K562 (cell line): ENCODE measurements at regions not wholly inside any gene's neighbourhood (a gene's known extent, or its start where the extent isn't known, plus 50 kb on each side); places are given as distances from the start of the nearest gene placed in this dataset.

Experiments used
- ATAC-seq: fragments of 200-7000 bp; cut with Tn5 transposase; 3 replicates; pipeline ENCODE4 v1.9.1; 2020; ENCODE audit warnings: moderate library complexity
- BruUV-seq: library from RNA; stranded (reverse); fragments of 400-500 nt; replicated peaks from 2 replicates; lab custom pipeline; 2021; lab: Mats Ljungman, UMichigan
- CTCF ChIA-PET: fragments of 300-600 bp; formaldehyde crosslinking; extraction: SDS; loops from one replicate; lab custom pipeline; 2021; ENCODE audit warnings: low intra/inter-chr PET ratio; lab: Yijun Ruan, JAX
- POLR2A ChIA-PET: fragments of 300-600, 350-650 bp; sonication (Branson Sonifier 250); formaldehyde crosslinking; extraction: SDS; loops from one replicate; lab custom pipeline; 2021; ENCODE audit warnings: antibody characterized with exemption, inconsistent platforms; lab: Yijun Ruan, JAX
- DNase-seq, 4 experiments: peaks; one replicate each; pipeline versions ENCODE4 v3.0.0 to v3.0.0-alpha.2; 2011 to 2018; ENCODE audit warnings: low spot score in 3 of 4, mixed read lengths in 3 of 4; ENCODE audit errors: extremely low read depth in 1 of 4
- FAIRE-seq: peaks from 2 replicates; lab custom pipeline; 2011; peaks lifted over from hg19 to GRCh38; lab: Jason Lieb, UNC
- H2AFZ ChIP-seq: 2 replicates; pipeline ENCODE4 v1.6.0; 2011; ENCODE audit warnings: low read depth, low read length, control low read depth, inconsistent platforms
- H3K27ac ChIP-seq: fragments of 200-600 bp; 3 replicates; pipeline ENCODE4 v1.8.0; 2011; ENCODE audit warnings: low read depth, mild to moderate bottlenecking, control low read depth, inconsistent platforms, low read length, moderate library complexity, mixed read lengths; ENCODE audit errors: extremely low read depth
- H3K27me3 ChIP-seq, 2 experiments: fragments of 300-600 bp in 1 of 2; 2 replicates in 1 of 2; 3 replicates in 1 of 2; pipeline versions ENCODE4 v1.6.0 to v1.8.0; 2011; ENCODE audit warnings: inconsistent platforms in 2 of 2, low read length in 2 of 2, mild to moderate bottlenecking in 1 of 2, mixed read lengths in 1 of 2, moderate library complexity in 1 of 2; ENCODE audit not compliant: control insufficient read depth in 2 of 2, insufficient read depth in 2 of 2
- H3K36me3 ChIP-seq: fragments of 300-600 bp; 3 replicates; pipeline ENCODE4 v1.8.0; 2011; ENCODE audit warnings: mild to moderate bottlenecking, low read length, inconsistent platforms; ENCODE audit not compliant: control insufficient read depth, insufficient read depth
- H3K4me1 ChIP-seq, 2 experiments: fragments of 200-600 bp in 1 of 2; replicated peaks in 1 of 2; 2 replicates in 1 of 2; 3 replicates in 1 of 2; pipeline versions ENCODE4 v1.5.1 to v1.8.0; 2011; ENCODE audit warnings: inconsistent platforms in 2 of 2, low read length in 2 of 2, mild to moderate bottlenecking in 1 of 2, mixed read lengths in 1 of 2, moderate library complexity in 1 of 2; ENCODE audit not compliant: control insufficient read depth in 2 of 2, insufficient read depth in 2 of 2
- H3K4me2 ChIP-seq: 2 replicates; pipeline ENCODE4 v1.6.1; 2011; ENCODE audit warnings: low read length, control low read depth, inconsistent platforms, mixed read lengths; ENCODE audit not compliant: insufficient read depth
- H3K4me3 ChIP-seq: fragments of 200-600 bp; sonication (generic), shearing (Covaris generic); 2 replicates; pipeline ENCODE4 v1.5.1; 2016; ENCODE audit warnings: control low read depth, inconsistent platforms
- H3K79me2 ChIP-seq: fragments of 200-600 bp; 3 replicates; pipeline ENCODE4 v1.8.0; 2011; ENCODE audit warnings: low read length, inconsistent platforms; ENCODE audit not compliant: control insufficient read depth, insufficient read depth
- H3K9ac ChIP-seq, 2 experiments: 2 replicates each; pipeline versions ENCODE4 v1.6.0 to v1.6.1; 2011; ENCODE audit warnings: low read depth in 2 of 2, low read length in 2 of 2, control low read depth in 1 of 2, inconsistent platforms in 1 of 2, mild to moderate bottlenecking in 1 of 2, mixed read lengths in 1 of 2; ENCODE audit not compliant: insufficient read depth in 1 of 2
- H3K9me1 ChIP-seq: one replicate; pipeline ENCODE4 v1.6.0; 2011; ENCODE audit warnings: inconsistent platforms, mild to moderate bottlenecking, low read length, moderate library complexity; ENCODE audit not compliant: control insufficient read depth, insufficient read depth
- H3K9me3 ChIP-seq: replicated peaks from 2 replicates; pipeline ENCODE4 v1.5.1; 2011; ENCODE audit warnings: low read depth, low read length, inconsistent platforms; ENCODE audit not compliant: control insufficient read depth, insufficient read depth
- H4K20me1 ChIP-seq: replicated peaks from 2 replicates; pipeline ENCODE4 v1.6.1; 2011; ENCODE audit warnings: low read length, inconsistent platforms, mixed read lengths; ENCODE audit not compliant: control insufficient read depth, insufficient read depth
- ATF4 ChIP-seq: fragments of 450-650 bp; formaldehyde crosslinking; IDR thresholded peaks from 2 replicates; pipeline ENCODE4 v1.4.0; 2022; ENCODE audit warnings: mild to moderate bottlenecking, moderate library complexity
- CHD4 ChIP-seq: fragments of 200-600 bp; sonication (generic); IDR thresholded peaks from 3 replicates; pipeline ENCODE4 v1.6.1; 2012; ENCODE audit warnings: low read depth, mild to moderate bottlenecking, mixed read lengths, low read length, inconsistent platforms; ENCODE audit not compliant: insufficient read depth, insufficient replicate concordance, poor library complexity, severe bottlenecking
- KAT8 ChIP-seq: fragments of 450-650 bp; IDR thresholded peaks from 2 replicates; pipeline ENCODE4 v1.6.1; 2016; ENCODE audit warnings: low read depth, mild to moderate bottlenecking
- NR1H2 ChIP-seq: sonication (generic); formaldehyde crosslinking; IDR thresholded peaks from 2 replicates; pipeline ENCODE4 v1.4.0; 2020; ENCODE audit warnings: mild to moderate bottlenecking, missing genetic modification reagents
- SMARCA5 ChIP-seq: fragments of 450-650 bp; IDR thresholded peaks from 2 replicates; pipeline ENCODE4 v1.6.1; 2016
- WHSC1 ChIP-seq: IDR thresholded peaks from one replicate; pipeline ENCODE4 v1.6.1; 2012; ENCODE audit warnings: low read length, control low read depth, inconsistent platforms
- XRCC4 ChIP-seq: IDR thresholded peaks from one replicate; pipeline ENCODE4 v1.6.1; 2011; ENCODE audit not compliant: insufficient read depth, insufficient read length; ENCODE audit errors: extremely low read depth
- ZNF3 ChIP-seq: fragments of 250-450 bp; sonication (Bioruptor Pico); IDR thresholded peaks from 2 replicates; pipeline ENCODE4 v1.5.0; 2021; ENCODE audit warnings: mild to moderate bottlenecking, moderate library complexity
- WGBS: fragments of 100-300 bp; shearing (Covaris generic); methylation state at CpG from one replicate; pipeline ENCODE4 v1.1.6; 2016; ENCODE audit warnings: low coverage, mixed read lengths; ENCODE audit not compliant: insufficient coverage; ENCODE audit errors: missing lambda C conversion rate; 5-methylcytosine and 5-hydroxymethylcytosine counted together
- in situ Hi-C: fragments of 300-500 bp; cut with MboI; formaldehyde crosslinking; loops from 4 replicates; pipeline ENCODE4 v1.15.0; 2018; ENCODE audit warnings: inconsistent platforms, mixed read lengths
- intact Hi-C: fragments of 100-400 bp; cut with micrococcal nuclease; formaldehyde crosslinking; loops from 2 replicates; pipeline ENCODE4 v1.14.2; 2022
- TF ChIP-seq, protein P1 (sequence below): fragments of 450-650 bp; conservative IDR thresholded peaks from 2 replicates; pipeline ENCODE4 v1.6.1; 2016; ENCODE audit warnings: missing genetic modification characterization, low read depth, mild to moderate bottlenecking, missing compliant biosample characterization, moderate library complexity
- TF ChIP-seq, protein P2 (sequence below): fragments of 150-350 bp; conservative IDR thresholded peaks from 2 replicates; pipeline ENCODE4 v1.6.1; 2014; ENCODE audit warnings: low read length

GRCh38 chr1:189971656-189972055 is 506.0 kb downstream of the BRINP3 start:
- intact Hi-C loops (no loop called here), in situ Hi-C loops (no loop called here)
- BruUV-seq, result no TSS peak
- no peak for TF ChIP-seq ZNF3
- TF ChIP-seq, protein P1, sequence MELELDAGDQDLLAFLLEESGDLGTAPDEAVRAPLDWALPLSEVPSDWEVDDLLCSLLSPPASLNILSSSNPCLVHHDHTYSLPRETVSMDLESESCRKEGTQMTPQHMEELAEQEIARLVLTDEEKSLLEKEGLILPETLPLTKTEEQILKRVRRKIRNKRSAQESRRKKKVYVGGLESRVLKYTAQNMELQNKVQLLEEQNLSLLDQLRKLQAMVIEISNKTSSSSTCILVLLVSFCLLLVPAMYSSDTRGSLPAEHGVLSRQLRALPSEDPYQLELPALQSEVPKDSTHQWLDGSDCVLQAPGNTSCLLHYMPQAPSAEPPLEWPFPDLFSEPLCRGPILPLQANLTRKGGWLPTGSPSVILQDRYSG, result no peak
- no peak for TF ChIP-seq SMARCA5
- TF ChIP-seq KAT8, result no peak
- TF ChIP-seq, protein P2, sequence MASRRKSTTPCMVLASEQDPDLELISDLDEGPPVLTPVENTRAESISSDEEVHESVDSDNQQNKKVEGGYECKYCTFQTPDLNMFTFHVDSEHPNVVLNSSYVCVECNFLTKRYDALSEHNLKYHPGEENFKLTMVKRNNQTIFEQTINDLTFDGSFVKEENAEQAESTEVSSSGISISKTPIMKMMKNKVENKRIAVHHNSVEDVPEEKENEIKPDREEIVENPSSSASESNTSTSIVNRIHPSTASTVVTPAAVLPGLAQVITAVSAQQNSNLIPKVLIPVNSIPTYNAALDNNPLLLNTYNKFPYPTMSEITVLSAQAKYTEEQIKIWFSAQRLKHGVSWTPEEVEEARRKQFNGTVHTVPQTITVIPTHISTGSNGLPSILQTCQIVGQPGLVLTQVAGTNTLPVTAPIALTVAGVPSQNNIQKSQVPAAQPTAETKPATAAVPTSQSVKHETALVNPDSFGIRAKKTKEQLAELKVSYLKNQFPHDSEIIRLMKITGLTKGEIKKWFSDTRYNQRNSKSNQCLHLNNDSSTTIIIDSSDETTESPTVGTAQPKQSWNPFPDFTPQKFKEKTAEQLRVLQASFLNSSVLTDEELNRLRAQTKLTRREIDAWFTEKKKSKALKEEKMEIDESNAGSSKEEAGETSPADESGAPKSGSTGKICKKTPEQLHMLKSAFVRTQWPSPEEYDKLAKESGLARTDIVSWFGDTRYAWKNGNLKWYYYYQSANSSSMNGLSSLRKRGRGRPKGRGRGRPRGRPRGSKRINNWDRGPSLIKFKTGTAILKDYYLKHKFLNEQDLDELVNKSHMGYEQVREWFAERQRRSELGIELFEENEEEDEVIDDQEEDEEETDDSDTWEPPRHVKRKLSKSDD, result no peak
- TF ChIP-seq XRCC4, result no peak
- no peak for TF ChIP-seq WHSC1
- TF ChIP-seq ATF4 (CRISPR knock-in tag), result no peak
- TF ChIP-seq CHD4, result no peak
- no peak for TF ChIP-seq NR1H2 (CRISPR knock-in tag)
- H3K9me3 ChIP-seq, result 0 out of 2 replicates have a peak, but pooled peaks cover 1% of the 10 kb centered on the region
- no peak overlapping the region for H3K27ac ChIP-seq
- CTCF ChIA-PET, result no interaction called here
- H3K4me1 ChIP-seq, result no peaks in the 10 kb centered on the region
- ATAC-seq (no peak), DNase-seq (no peak), FAIRE-seq (no peak)
- H3K9me1 ChIP-seq, result no peaks in the 10 kb centered on the region
- no peak overlapping the region for H3K4me3 ChIP-seq
- H3K4me2 ChIP-seq, result no peak overlapping the region
- POLR2A ChIA-PET, result no interaction called here
- H3K36me3 ChIP-seq, result no peaks in the 10 kb centered on the region
- H3K27me3 ChIP-seq, result no peaks in the 10 kb centered on the region
- WGBS, result 4% methylated on average over 4 of the region's 4 CpGs
- no peak overlapping the region for H3K9ac ChIP-seq
- no peak overlapping the region for H2AFZ ChIP-seq
- H4K20me1 ChIP-seq, result no peaks in the 10 kb centered on the region
- no peaks in the 10 kb centered on the region for H3K79me2 ChIP-seq
